GM12891 (cell line): ENCODE measurements at regions not wholly inside any gene's neighbourhood (a gene's known extent, or its start where the extent isn't known, plus 50 kb on each side); places are given as distances from the start of the nearest gene placed in this dataset.

Source experiments
- PAX5 ChIP-seq: IDR thresholded peaks from 2 replicates; pipeline ENCODE4 v1.6.1; 2011; ENCODE audit warnings: low read length, moderate library complexity, mild to moderate bottlenecking; ENCODE audit not compliant: insufficient read depth, severe bottlenecking
- POLR2A ChIP-seq: IDR thresholded peaks from 2 replicates; pipeline ENCODE4 v1.6.1; 2011; ENCODE audit warnings: low read depth, low read length, control low read depth
- POLR2AphosphoS5 ChIP-seq: IDR thresholded peaks from 2 replicates; pipeline ENCODE4 v1.6.1; 2011; ENCODE audit warnings: low read depth, low read length, control low read depth
- POU2F2 ChIP-seq: IDR thresholded peaks from 2 replicates; pipeline ENCODE4 v1.6.1; 2011; ENCODE audit warnings: low read depth, mild to moderate bottlenecking, control low read depth, low read length, moderate library complexity
- SPI1 ChIP-seq: IDR thresholded peaks from 2 replicates; pipeline ENCODE4 v1.6.1; 2011; ENCODE audit warnings: low read depth, low read length, control low read depth
- TAF1 ChIP-seq: IDR thresholded peaks from 2 replicates; pipeline ENCODE4 v1.6.1; 2011; ENCODE audit warnings: low read depth, low read length, control low read depth

- TF ChIP-seq POLR2A: no peak
- TF ChIP-seq POLR2AphosphoS5: no peak
- TF ChIP-seq TAF1: no peak
- TF ChIP-seq PAX5: no peak
- TF ChIP-seq POU2F2: no peak
- TF ChIP-seq SPI1: no peak
These were observed 112.2 kb upstream of the ZNF608 start for GRCh38 chr5:124858612-124859011.
